Sigmoid colon (tissue), 4 donors: ENCODE measurements at regions not wholly inside any gene's neighbourhood (a gene's known extent, or its start where the extent isn't known, plus 50 kb on each side); places are given as distances from the start of the nearest gene placed in this dataset.

Experiments used
- CTCF ChIP-seq, 4 experiments: fragments of 450-650 bp in 3 of 4; fragments of 200-600 bp in 1 of 4; IDR thresholded peaks; one replicate each; pipeline ENCODE4 v1.5.1; 2016 to 2019; ENCODE audit warnings: antibody characterized with exemption in 4 of 4, mild to moderate bottlenecking in 3 of 4, moderate library complexity in 2 of 4
- EP300 ChIP-seq, 4 donors: sonication (generic); formaldehyde crosslinking; IDR thresholded peaks; one replicate each; pipeline ENCODE4 v1.6.1; 2017; ENCODE audit warnings: antibody characterized with exemption in 4 of 4
- POLR2A ChIP-seq, 2 donors: fragments of 450-650 bp; IDR thresholded peaks; one replicate each; pipeline ENCODE4 v1.6.1; 2016; ENCODE audit warnings: antibody characterized with exemption in 2 of 2, mild to moderate bottlenecking in 2 of 2, moderate library complexity in 2 of 2
- POLR2AphosphoS5 ChIP-seq, 4 donors: sonication (generic); formaldehyde crosslinking; IDR thresholded peaks; one replicate each; pipeline ENCODE4 v1.6.1; 2017; ENCODE audit warnings: antibody characterized with exemption in 4 of 4

DNA sequence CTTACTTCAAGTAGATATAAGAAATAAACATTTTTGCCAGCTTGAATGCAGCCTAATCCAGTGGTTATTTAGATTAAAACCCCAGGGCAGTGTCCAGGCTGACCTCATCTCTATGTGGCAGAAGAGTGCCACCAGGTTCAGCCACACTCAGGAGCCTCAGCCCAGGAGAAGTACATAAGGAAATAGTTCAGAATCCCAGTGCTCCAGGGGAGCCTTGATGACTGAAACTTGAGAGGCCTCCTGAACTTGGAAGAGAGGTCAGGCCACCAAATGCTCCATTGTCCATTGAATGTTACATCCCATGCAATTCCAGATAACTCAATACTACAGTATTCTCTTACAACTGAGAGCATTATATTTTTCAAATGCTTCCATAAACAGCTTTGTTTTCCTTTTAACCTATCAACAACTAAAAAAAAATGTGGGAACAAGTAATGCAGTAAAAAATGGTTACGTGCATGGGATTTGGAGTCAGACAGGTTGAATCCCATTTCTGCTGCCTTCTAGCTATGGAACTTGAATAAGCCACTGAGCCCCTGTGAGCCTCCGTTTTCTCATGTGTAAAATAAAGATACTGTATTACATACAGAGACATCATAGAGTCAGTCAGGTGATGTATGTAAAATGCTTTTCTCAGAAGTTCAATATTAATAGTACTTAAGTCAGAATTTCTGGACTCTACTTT lies 248.0 kb downstream of the PLPP3 start:
- TF ChIP-seq CTCF (IDR thresholded peaks at IDR 0.05) (no peak), POLR2A (IDR thresholded peaks at IDR 0.05) (no peak), POLR2AphosphoS5 (IDR thresholded peaks at IDR 0.05) (no peak), EP300 (IDR thresholded peaks at IDR 0.05) (no peak)
